ENCODE measurements at regions not wholly inside any gene's neighbourhood (a gene's known extent, or its start where the extent isn't known, plus 50 kb on each side); places are given as distances from the start of the nearest gene placed in this dataset.

GRCh38 chr4:174398728-174399127, 115.0 kb downstream of the CEP44 start:
- TF ChIP-seq CTCF (IDR thresholded peaks at IDR 0.05) (no peak), EP300 (IDR thresholded peaks at IDR 0.05) (no peak)

Measured in sigmoid colon (tissue), 4 donors.